Caco-2 (cell line): ENCODE measurements at regions not wholly inside any gene's neighbourhood (a gene's known extent, or its start where the extent isn't known, plus 50 kb on each side); places are given as distances from the start of the nearest gene placed in this dataset.

ENCODE experiments used
- BruUV-seq: library from RNA; stranded (reverse); fragments of 400-500 nt; replicated peaks from 2 replicates; lab custom pipeline; 2021; lab: Mats Ljungman, UMichigan
- CTCF ChIA-PET: fragments of 300-600 bp; sonication (Branson Sonifier 250); formaldehyde crosslinking; loops from one replicate; lab custom pipeline; 2022; ENCODE audit warnings: antibody characterized with exemption; lab: Charles Lee
- POLR2A ChIA-PET: fragments of 300-600 bp; sonication (Branson Sonifier 250); formaldehyde crosslinking; loops from one replicate; lab custom pipeline; 2022; ENCODE audit warnings: antibody characterized with exemption; lab: Charles Lee
- DNase-seq, 2 experiments: peaks; one replicate each; pipeline versions ENCODE4 v3.0.0 to v3.0.0-alpha.2; 2020 to 2022
- H3K27me3 ChIP-seq: replicated peaks from 2 replicates; pipeline ENCODE4 v1.6.0; 2011; ENCODE audit warnings: low read length; ENCODE audit not compliant: control insufficient read depth, insufficient read depth
- H3K36me3 ChIP-seq: 2 replicates; pipeline ENCODE4 v1.5.1; 2011; ENCODE audit warnings: low read length; ENCODE audit not compliant: control insufficient read depth, insufficient read depth
- H3K4me1 ChIP-seq: fragments of 250-450 bp; sonication (Bioruptor Pico); 2 replicates; pipeline ENCODE4 v1.5.1; 2020; ENCODE audit warnings: mild to moderate bottlenecking
- H3K4me3 ChIP-seq: 2 replicates; pipeline ENCODE4 v1.5.1; 2011; ENCODE audit warnings: low read depth, mild to moderate bottlenecking, control low read depth, low read length
- H3K9me3 ChIP-seq: fragments of 250-450 bp; sonication (Bioruptor Pico); 2 replicates; pipeline ENCODE4 v1.5.1; 2020; ENCODE audit warnings: mild to moderate bottlenecking, moderate library complexity
- H3K27ac Mint-ChIP-seq: one replicate; pipeline ENCODE4 v1.8.0; 2022; ENCODE audit warnings: mixed read lengths; ENCODE audit not compliant: unreplicated experiment
- H3K27me3 Mint-ChIP-seq: one replicate; pipeline ENCODE4 v1.8.0; 2022; ENCODE audit warnings: mixed read lengths; ENCODE audit not compliant: insufficient read depth, unreplicated experiment
- H3K36me3 Mint-ChIP-seq: one replicate; pipeline ENCODE4 v1.8.0; 2022; ENCODE audit warnings: mild to moderate bottlenecking, mixed read lengths; ENCODE audit not compliant: insufficient read depth, unreplicated experiment
- H3K4me1 Mint-ChIP-seq: one replicate; pipeline ENCODE4 v1.8.0; 2022; ENCODE audit warnings: low read depth, mixed read lengths; ENCODE audit not compliant: unreplicated experiment
- H3K4me3 Mint-ChIP-seq: one replicate; pipeline ENCODE4 v1.8.0; 2022; ENCODE audit warnings: mild to moderate bottlenecking, moderate library complexity, mixed read lengths; ENCODE audit not compliant: unreplicated experiment
- H3K9me3 Mint-ChIP-seq: one replicate; pipeline ENCODE4 v1.8.0; 2022; ENCODE audit warnings: mixed read lengths; ENCODE audit not compliant: unreplicated experiment
- intact Hi-C: fragments of 100-400 bp; cut with micrococcal nuclease; formaldehyde crosslinking; loops from one replicate; pipeline ENCODE4 v1.10.0; 2022; ENCODE audit not compliant: unreplicated experiment
- TF ChIP-seq, protein P1 (sequence below), 2 experiments: fragments of 200-600 bp in 1 of 2; IDR thresholded peaks; 1 replicate in 1 of 2; 2 replicates in 1 of 2; pipeline versions ENCODE4 v1.5.1 to v1.8.0; 2011 to 2022; ENCODE audit warnings: antibody characterized with exemption in 1 of 2, control low read depth in 1 of 2, inconsistent platforms in 1 of 2, low read depth in 1 of 2, low read length in 1 of 2, mild to moderate bottlenecking in 1 of 2, moderate library complexity in 1 of 2; ENCODE audit not compliant: insufficient read depth in 1 of 2, severe bottlenecking in 1 of 2, unreplicated experiment in 1 of 2

DNA sequence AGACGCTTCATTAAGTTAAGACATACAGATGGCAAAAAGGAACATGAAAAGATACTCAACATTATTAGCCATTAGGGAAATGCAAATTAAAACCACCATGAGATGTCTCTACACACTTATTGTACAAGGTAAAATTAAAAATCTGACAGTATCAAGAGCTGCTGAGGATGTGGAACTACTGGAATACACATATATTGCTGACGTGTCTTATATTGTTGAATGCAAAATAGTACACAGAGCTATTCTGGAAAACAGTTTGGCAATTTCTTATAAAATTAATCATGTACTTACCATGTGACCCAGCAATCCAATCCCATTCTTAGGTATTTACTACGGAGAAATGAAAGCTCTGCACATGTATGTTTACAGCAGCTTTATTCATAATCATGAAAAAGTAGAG is 742.5 kb downstream of the TBC1D22A start:
- Mint-ChIP-seq H3K9me3 (peaks cover 24% of the 10 kb centered on the region), H3K36me3 (no peaks in the 10 kb centered on the region), H3K27me3 (peaks cover 2% of the 10 kb centered on the region), H3K4me3 (no peak overlapping the region), H3K4me1 (no peaks in the 10 kb centered on the region), H3K27ac (no peak overlapping the region)
- Histone ChIP-seq H3K36me3 (no peaks in the 10 kb centered on the region), H3K4me1 (no peaks in the 10 kb centered on the region), H3K4me3 (no peak overlapping the region), H3K27me3 (no peaks in the 10 kb centered on the region), H3K9me3 (peaks cover 3% of the 10 kb centered on the region; the same call in 1 of the 2 replicates)
- TF ChIP-seq, protein P1, sequence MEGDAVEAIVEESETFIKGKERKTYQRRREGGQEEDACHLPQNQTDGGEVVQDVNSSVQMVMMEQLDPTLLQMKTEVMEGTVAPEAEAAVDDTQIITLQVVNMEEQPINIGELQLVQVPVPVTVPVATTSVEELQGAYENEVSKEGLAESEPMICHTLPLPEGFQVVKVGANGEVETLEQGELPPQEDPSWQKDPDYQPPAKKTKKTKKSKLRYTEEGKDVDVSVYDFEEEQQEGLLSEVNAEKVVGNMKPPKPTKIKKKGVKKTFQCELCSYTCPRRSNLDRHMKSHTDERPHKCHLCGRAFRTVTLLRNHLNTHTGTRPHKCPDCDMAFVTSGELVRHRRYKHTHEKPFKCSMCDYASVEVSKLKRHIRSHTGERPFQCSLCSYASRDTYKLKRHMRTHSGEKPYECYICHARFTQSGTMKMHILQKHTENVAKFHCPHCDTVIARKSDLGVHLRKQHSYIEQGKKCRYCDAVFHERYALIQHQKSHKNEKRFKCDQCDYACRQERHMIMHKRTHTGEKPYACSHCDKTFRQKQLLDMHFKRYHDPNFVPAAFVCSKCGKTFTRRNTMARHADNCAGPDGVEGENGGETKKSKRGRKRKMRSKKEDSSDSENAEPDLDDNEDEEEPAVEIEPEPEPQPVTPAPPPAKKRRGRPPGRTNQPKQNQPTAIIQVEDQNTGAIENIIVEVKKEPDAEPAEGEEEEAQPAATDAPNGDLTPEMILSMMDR (IDR thresholded peaks at IDR 0.05; ENCODE audit: insufficient read depth in 1 of 2, low read depth in 1 of 2, low read length in 1 of 2, severe bottlenecking in 1 of 2, unreplicated experiment in 1 of 2) = no peak
- ChIA-PET CTCF (interaction anchor here (0.6 kb wide), 1 partner anchor 285 kb away, joined by 3 read pairs; no protein-coding TSS in a partner anchor), POLR2A (no interaction called here)
- no TSS peak for BruUV-seq
- no peak for DNase-seq
- intact Hi-C loops = no loop called here

DNA sequence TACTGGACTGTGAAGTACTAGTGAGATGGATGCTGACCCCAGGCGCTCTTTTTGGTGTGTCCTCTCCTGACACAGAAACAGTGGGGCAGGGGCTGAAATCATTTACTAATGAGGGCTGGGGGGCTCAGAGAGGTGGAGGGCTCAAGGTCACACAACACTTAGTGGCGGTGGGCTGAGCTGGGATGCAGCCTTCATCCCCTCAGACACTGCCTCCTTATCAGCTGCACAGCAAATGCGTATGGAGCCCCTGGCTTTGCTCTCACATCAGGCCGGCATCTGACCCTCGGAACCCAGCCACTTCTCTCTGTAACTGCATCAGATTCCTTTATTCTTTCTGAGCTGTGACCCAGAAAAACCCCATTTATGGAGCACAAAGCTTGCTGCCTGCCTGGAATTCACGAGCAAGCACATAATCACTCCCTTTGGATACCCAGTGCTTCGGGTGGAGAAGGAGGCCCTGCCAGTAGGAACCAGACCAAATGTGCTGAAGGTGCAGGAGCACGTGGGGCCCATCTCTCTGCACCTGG is 736.6 kb downstream of the TBC1D22A start:
- H3K27me3 ChIP-seq = no peaks in the 10 kb centered on the region
- H3K4me1 ChIP-seq = no peaks in the 10 kb centered on the region
- no TSS peak for BruUV-seq
- H3K4me3 ChIP-seq = no peak overlapping the region
- Mint-ChIP-seq H3K27me3 (peaks cover 2% of the 10 kb centered on the region), H3K27ac (no peak overlapping the region), H3K9me3 (peaks cover 38% of the 10 kb centered on the region), H3K4me1 (no peaks in the 10 kb centered on the region), H3K4me3 (no peak overlapping the region), H3K36me3 (no peaks in the 10 kb centered on the region)
- H3K9me3 ChIP-seq = peaks cover 3% of the 10 kb centered on the region; the same call in 1 of the 2 replicates
- intact Hi-C loops = no loop called here
- H3K36me3 ChIP-seq = no peaks in the 10 kb centered on the region
- ChIA-PET POLR2A (no interaction called here), CTCF (no interaction called here)
- no peak for DNase-seq
- TF ChIP-seq, protein P1 (IDR thresholded peaks at IDR 0.05; ENCODE audit: insufficient read depth in 1 of 2, low read depth in 1 of 2, low read length in 1 of 2, severe bottlenecking in 1 of 2, unreplicated experiment in 1 of 2) = no peak

DNA sequence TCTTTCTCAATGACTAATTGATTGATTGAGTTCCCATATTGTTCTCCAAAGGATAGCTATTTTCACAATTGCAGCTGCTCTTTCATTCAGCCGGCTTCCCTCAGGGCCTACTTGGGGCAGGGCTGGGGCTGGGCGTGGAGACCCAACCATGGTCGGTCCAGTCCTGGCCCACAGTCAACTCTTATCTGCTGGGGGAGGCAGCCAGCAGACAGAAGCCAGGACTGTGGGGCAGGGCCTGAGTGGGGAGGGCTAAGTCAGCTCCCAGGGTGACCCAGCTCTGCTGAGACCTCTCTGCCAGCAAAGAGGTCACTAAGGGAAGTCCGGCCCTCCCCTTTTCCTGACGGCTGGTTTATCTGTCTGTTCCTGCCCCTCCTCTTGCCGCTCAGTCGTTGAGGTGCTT is 735.2 kb downstream of the TBC1D22A start:
- H3K9me3 Mint-ChIP-seq = peaks cover 49% of the 10 kb centered on the region
- Histone ChIP-seq H3K4me1 (no peaks in the 10 kb centered on the region), H3K4me3 (no peak overlapping the region), H3K9me3 (peaks cover 3% of the 10 kb centered on the region; the same call in 1 of the 2 replicates), H3K27me3 (no peaks in the 10 kb centered on the region), H3K36me3 (no peaks in the 10 kb centered on the region)
- no peaks in the 10 kb centered on the region for H3K27me3 Mint-ChIP-seq
- no peaks in the 10 kb centered on the region for H3K36me3 Mint-ChIP-seq
- intact Hi-C loops = no loop called here
- no peak for DNase-seq
- ChIA-PET CTCF (no interaction called here), POLR2A (no interaction called here)
- H3K4me1 Mint-ChIP-seq = no peaks in the 10 kb centered on the region
- BruUV-seq = no TSS peak
- H3K4me3 Mint-ChIP-seq = no peak overlapping the region
- H3K27ac Mint-ChIP-seq = no peak overlapping the region
- TF ChIP-seq, protein P1 (IDR thresholded peaks at IDR 0.05; ENCODE audit: insufficient read depth in 1 of 2, low read depth in 1 of 2, low read length in 1 of 2, severe bottlenecking in 1 of 2, unreplicated experiment in 1 of 2) = no peak
